KMS-11 (cell line): ENCODE measurements at regions not wholly inside any gene's neighbourhood (a gene's known extent, or its start where the extent isn't known, plus 50 kb on each side); places are given as distances from the start of the nearest gene placed in this dataset.

Source experiments
- H2AFZ ChIP-seq: fragments of 200-600 bp; sonication (generic); 2 replicates; pipeline ENCODE4 v1.6.1; 2016; ENCODE audit warnings: antibody characterized with exemption, mixed run types, low read depth
- H3K27ac ChIP-seq: fragments of 200-600 bp; sonication (generic); 2 replicates; pipeline ENCODE4 v1.6.1; 2016; ENCODE audit warnings: mild to moderate bottlenecking, mixed run types
- H3K27me3 ChIP-seq: fragments of 200-600 bp; sonication (generic); 2 replicates; pipeline ENCODE4 v1.6.1; 2017; ENCODE audit warnings: mild to moderate bottlenecking, low read depth, mixed run types, moderate library complexity; ENCODE audit not compliant: insufficient read depth
- H3K36me3 ChIP-seq: fragments of 200-600 bp; sonication (generic); 2 replicates; pipeline ENCODE4 v1.6.1; 2017; ENCODE audit warnings: mild to moderate bottlenecking, mixed run types; ENCODE audit not compliant: insufficient read depth
- H3K4me1 ChIP-seq: fragments of 200-600 bp; sonication (generic); 2 replicates; pipeline ENCODE4 v1.6.1; 2016; ENCODE audit warnings: mild to moderate bottlenecking, low read depth, mixed run types; ENCODE audit not compliant: poor library complexity, severe bottlenecking
- H3K4me2 ChIP-seq: fragments of 200-600 bp; sonication (generic); 2 replicates; pipeline ENCODE4 v1.7.0; 2016; ENCODE audit warnings: mild to moderate bottlenecking, mixed run types
- H3K4me3 ChIP-seq: fragments of 200-600 bp; sonication (generic); IDR thresholded peaks from 2 replicates; pipeline ENCODE4 v1.6.1; 2017; ENCODE audit warnings: low read depth, low read length, mixed read lengths; ENCODE audit not compliant: insufficient read depth
- H3K79me2 ChIP-seq: fragments of 200-600 bp; sonication (generic); 2 replicates; pipeline ENCODE4 v1.6.1; 2016; ENCODE audit warnings: low read depth, mixed run types; ENCODE audit not compliant: insufficient read depth
- H3K9ac ChIP-seq: fragments of 200-600 bp; sonication (generic); 2 replicates; pipeline ENCODE4 v1.6.1; 2016; ENCODE audit warnings: mild to moderate bottlenecking, mixed run types
- H4K20me1 ChIP-seq: fragments of 200-600 bp; sonication (generic); 2 replicates; pipeline ENCODE4 v1.6.1; 2016; ENCODE audit warnings: mild to moderate bottlenecking, mixed run types; ENCODE audit not compliant: insufficient read depth
- TF ChIP-seq, protein P1 (sequence below): fragments of 200-600 bp; sonication (generic); conservative IDR thresholded peaks from 2 replicates; pipeline ENCODE4 v1.6.1; 2017; ENCODE audit warnings: low read depth, mild to moderate bottlenecking, antibody characterized with exemption, low read length, moderate library complexity, mixed read lengths

- Histone ChIP-seq H4K20me1 (no peaks in the 10 kb centered on the region), H3K79me2 (no peaks in the 10 kb centered on the region), H3K27me3 (no peaks in the 10 kb centered on the region), H2AFZ (no peak overlapping the region), H3K4me2 (no peak overlapping the region), H3K36me3 (no peaks in the 10 kb centered on the region), H3K27ac (no peak overlapping the region), H3K9ac (no peak overlapping the region), H3K4me3 (no peak overlapping the region), H3K4me1 (no peaks in the 10 kb centered on the region)
- TF ChIP-seq, protein P1, sequence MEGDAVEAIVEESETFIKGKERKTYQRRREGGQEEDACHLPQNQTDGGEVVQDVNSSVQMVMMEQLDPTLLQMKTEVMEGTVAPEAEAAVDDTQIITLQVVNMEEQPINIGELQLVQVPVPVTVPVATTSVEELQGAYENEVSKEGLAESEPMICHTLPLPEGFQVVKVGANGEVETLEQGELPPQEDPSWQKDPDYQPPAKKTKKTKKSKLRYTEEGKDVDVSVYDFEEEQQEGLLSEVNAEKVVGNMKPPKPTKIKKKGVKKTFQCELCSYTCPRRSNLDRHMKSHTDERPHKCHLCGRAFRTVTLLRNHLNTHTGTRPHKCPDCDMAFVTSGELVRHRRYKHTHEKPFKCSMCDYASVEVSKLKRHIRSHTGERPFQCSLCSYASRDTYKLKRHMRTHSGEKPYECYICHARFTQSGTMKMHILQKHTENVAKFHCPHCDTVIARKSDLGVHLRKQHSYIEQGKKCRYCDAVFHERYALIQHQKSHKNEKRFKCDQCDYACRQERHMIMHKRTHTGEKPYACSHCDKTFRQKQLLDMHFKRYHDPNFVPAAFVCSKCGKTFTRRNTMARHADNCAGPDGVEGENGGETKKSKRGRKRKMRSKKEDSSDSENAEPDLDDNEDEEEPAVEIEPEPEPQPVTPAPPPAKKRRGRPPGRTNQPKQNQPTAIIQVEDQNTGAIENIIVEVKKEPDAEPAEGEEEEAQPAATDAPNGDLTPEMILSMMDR = no peak
Observed at GRCh38 chr12:67506739-67507138, 141.8 kb upstream of the DYRK2 start.

- Histone ChIP-seq H3K27ac (no peak overlapping the region), H4K20me1 (no peaks in the 10 kb centered on the region), H3K4me1 (peaks cover 4% of the 10 kb centered on the region), H3K9ac (no peak overlapping the region), H3K36me3 (no peaks in the 10 kb centered on the region), H2AFZ (no peak overlapping the region), H3K79me2 (no peaks in the 10 kb centered on the region), H3K4me3 (no peak overlapping the region), H3K4me2 (no peak overlapping the region), H3K27me3 (no peaks in the 10 kb centered on the region)
- TF ChIP-seq, protein P1 = no peak
Observed at GRCh38 chr12:67508830-67509229, 139.7 kb upstream of the DYRK2 start.

GRCh38 chr12:67509666-67510386 lies 138.7 kb upstream of the DYRK2 start:
- Histone ChIP-seq H3K79me2 (no peaks in the 10 kb centered on the region), H3K4me1 (peaks cover 14% of the 10 kb centered on the region), H3K4me2 (no peak overlapping the region), H3K36me3 (no peaks in the 10 kb centered on the region), H4K20me1 (no peaks in the 10 kb centered on the region), H2AFZ (no peak overlapping the region), H3K27me3 (no peaks in the 10 kb centered on the region), H3K9ac (no peak overlapping the region), H3K27ac (no peak overlapping the region), H3K4me3 (no peak overlapping the region)
- TF ChIP-seq, protein P1 = no peak

DNA sequence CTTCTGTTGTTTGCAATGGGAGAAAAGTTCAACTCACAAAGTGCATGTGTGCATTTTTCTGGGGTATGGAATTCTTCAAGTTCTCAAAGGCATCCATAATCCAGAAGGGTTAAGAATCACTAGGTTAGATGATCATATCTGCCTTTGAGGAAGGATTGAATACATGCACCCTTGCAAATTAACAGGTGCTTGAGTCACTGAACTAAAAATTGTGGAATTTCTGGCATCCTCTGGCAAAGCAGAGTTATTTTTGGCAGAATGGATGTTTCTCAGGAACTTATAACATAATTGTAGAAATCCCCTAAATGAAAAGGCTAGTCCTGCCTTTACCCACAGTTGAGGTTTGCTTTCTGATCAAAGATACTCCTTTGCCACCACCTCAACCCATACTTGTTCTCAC lies 136.5 kb upstream of the DYRK2 start:
- H3K27me3 ChIP-seq = no peaks in the 10 kb centered on the region
- no peak overlapping the region for H3K9ac ChIP-seq
- H3K36me3 ChIP-seq = no peaks in the 10 kb centered on the region
- no peak overlapping the region for H3K4me3 ChIP-seq
- H3K4me1 ChIP-seq = peaks cover 37% of the 10 kb centered on the region
- no peak overlapping the region for H3K4me2 ChIP-seq
- TF ChIP-seq, protein P1 = no peak
- no peak overlapping the region for H3K27ac ChIP-seq
- H2AFZ ChIP-seq = no peak overlapping the region
- no peaks in the 10 kb centered on the region for H3K79me2 ChIP-seq
- no peaks in the 10 kb centered on the region for H4K20me1 ChIP-seq
